Loucy (cell line): ENCODE measurements at regions not wholly inside any gene's neighbourhood (a gene's known extent, or its start where the extent isn't known, plus 50 kb on each side); places are given as distances from the start of the nearest gene placed in this dataset.

ENCODE experiments used
- CTCF ChIP-seq: fragments of 200-600 bp; sonication (generic); conservative IDR thresholded peaks from 2 replicates; pipeline ENCODE4 v1.5.1; 2014; ENCODE audit warnings: mild to moderate bottlenecking, antibody characterized with exemption, low read length
- EZH2phosphoT487 ChIP-seq: fragments of 200-600 bp; IDR thresholded peaks from 2 replicates; pipeline ENCODE4 v1.6.1; 2018; ENCODE audit warnings: antibody characterized with exemption, mild to moderate bottlenecking, moderate library complexity, borderline replicate concordance

- TF ChIP-seq EZH2phosphoT487 = no peak
- TF ChIP-seq CTCF = no peak
Measured at GRCh38 chr4:44025376-44026020, 423.1 kb downstream of the KCTD8 start.
